GM19099 (cell line): ENCODE measurements at regions not wholly inside any gene's neighbourhood (a gene's known extent, or its start where the extent isn't known, plus 50 kb on each side); places are given as distances from the start of the nearest gene placed in this dataset.

Experiments
- POLR2A ChIP-seq: IDR thresholded peaks from 3 replicates; pipeline ENCODE4 v1.6.1; 2011; ENCODE audit warnings: low read depth; ENCODE audit not compliant: insufficient read length; ENCODE audit errors: extremely low read depth

GRCh38 chr10:62733654-62734293 is 70.7 kb upstream of the ADO start:
- TF ChIP-seq POLR2A: no peak

DNA sequence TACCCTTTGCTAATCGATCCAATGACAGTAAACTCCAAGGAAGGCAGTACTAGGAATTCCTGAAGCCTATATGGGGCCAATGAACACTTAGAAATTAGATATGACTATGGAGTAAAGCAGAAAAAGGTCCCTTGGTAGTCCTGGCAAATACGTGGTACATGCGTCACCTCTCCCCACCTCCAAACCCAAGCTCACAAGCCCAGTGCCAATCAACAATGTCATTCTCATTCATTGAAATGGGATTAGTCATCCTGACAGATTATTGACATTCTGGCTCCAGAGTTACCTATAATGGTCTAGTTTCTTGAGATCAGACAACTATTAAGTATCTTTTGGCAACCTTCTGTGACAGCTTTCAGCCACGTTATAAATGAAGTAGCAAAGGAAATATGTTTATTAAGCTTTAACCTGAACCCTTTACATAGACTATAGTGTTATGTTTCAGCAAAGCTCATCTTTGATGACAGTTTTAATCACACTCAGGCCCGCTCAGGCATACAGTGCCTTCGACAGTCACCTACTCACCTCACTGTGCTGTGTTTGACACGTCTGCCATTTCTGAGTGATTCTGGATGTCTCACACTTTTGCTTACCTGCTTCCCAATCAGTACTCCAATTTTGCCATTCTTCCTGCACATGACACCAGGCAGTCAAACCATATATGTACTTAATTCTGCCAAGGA is 69.6 kb upstream of the ADO start:
- TF ChIP-seq POLR2A: no peak

DNA sequence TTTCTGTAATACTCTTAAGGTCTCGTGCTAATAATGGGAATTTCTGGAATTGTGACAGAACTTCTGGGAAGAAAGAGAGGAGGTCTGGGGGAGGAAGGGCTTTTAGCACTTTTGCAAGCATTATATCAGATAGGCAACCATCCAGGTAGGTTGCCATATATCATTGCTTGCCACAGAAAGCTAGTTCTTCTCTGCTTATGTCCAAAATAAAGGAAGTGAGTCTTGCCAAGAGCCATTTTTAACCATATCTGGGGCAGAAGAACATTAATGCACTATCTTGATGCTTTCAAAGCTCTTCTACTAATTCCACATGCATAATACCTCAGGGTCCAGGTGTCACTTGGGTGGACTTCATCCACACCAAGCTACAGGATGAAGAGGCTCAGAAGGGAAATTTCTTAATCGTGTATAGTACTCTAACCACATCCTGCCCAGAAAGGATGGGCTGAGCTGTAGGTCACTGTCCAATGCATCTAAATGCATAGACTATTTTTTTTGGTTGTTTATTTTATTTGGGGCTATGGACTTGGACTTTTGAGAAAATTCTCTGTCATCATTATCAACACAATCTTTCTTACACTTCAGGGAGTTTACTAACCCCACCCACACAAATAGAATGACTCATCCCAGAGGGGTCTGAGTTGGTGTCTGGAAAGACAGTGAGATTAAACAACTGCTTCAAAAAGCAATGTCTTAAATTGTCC is 68.9 kb upstream of the ADO start:
- TF ChIP-seq POLR2A: no peak

DNA sequence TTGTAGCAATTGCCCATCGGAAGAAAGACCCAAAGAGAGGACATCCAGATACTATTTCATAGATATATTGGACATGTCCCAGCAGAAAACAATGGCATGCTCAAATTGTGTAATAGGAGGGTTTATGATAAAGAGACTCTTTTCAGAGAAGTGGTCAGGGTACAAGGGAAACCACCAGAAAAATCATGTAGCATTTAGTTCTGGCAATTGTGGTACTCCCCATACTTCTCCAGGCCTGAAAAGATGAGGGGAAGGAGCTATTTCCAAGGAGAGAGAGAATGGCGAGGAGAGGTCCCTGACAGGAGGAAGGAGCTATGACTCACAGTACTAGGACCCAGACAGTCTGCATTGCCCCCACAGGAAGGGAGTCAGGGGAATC is 68.4 kb upstream of the ADO start:
- no peak for TF ChIP-seq POLR2A

DNA sequence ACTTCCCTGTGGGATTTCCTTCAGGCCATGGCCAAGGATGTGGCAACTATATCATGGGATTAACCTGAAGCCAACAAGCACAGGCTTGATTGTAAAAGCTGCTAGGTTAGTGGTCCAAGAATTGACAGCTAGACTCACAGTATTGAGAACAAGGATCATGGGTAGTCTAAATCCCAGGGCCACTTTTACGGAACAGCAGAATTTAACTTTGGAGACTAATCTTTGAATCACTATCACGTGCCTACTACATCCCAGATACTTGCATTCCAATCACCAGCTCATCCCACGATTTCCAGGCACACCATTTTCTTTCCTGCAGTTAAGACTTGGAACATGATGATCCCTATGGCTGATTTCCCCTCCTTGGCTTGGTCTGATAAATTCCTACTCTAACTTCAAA is 65.6 kb upstream of the ADO start:
- TF ChIP-seq POLR2A: no peak

- no peak for TF ChIP-seq POLR2A
Observed at GRCh38 chr10:62740885-62741745, 63.4 kb upstream of the ADO start.

DNA sequence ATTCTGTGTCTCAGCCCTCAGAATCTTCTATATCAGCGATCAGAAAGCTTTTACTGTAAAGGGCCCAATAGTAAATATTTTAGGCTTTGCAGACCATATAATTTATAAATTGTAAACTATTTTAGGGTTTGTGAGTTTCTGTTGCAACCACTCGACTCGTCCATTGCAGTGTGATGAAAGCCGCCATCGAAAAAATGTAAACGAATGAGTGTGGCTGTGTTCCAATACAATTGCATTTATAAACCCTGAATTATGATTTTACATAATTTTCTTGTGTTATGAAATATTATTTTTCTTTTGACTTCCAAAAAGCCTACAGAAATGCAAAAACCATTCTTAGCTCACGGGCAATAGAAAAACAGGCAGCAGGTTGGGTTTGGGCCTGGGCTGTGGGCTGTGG is 62.5 kb upstream of the ADO start:
- no peak for TF ChIP-seq POLR2A

- TF ChIP-seq POLR2A: no peak
Observed at GRCh38 chr10:62742536-62743061, 61.9 kb upstream of the ADO start.

DNA sequence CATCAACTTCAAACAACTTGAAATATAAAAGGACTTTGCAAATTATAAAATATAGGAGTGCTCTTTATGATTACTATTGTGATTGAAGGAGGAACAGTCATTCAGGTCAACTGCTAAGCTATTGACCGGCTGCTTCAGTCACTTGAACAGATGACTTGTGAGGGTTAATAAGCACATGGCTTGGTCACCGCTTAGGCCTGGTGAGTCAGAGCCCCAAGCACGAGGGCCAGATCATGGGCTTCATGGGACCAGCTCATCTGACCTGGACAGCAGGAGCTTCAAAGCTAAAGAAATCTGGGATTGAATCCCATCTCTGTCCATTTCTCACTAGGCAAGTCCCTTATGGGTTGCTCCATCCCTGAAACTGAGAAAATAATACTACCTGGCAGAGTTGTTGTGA is 60.4 kb upstream of the ADO start:
- TF ChIP-seq POLR2A: no peak

- no peak for TF ChIP-seq POLR2A
Observed at GRCh38 chr10:62745581-62745980, 58.9 kb upstream of the ADO start.

- TF ChIP-seq POLR2A: no peak
Observed at GRCh38 chr10:62746951-62747729, 57.4 kb upstream of the ADO start.

- TF ChIP-seq POLR2A: no peak
Observed at GRCh38 chr10:62748386-62748785, 56.1 kb upstream of the ADO start.

DNA sequence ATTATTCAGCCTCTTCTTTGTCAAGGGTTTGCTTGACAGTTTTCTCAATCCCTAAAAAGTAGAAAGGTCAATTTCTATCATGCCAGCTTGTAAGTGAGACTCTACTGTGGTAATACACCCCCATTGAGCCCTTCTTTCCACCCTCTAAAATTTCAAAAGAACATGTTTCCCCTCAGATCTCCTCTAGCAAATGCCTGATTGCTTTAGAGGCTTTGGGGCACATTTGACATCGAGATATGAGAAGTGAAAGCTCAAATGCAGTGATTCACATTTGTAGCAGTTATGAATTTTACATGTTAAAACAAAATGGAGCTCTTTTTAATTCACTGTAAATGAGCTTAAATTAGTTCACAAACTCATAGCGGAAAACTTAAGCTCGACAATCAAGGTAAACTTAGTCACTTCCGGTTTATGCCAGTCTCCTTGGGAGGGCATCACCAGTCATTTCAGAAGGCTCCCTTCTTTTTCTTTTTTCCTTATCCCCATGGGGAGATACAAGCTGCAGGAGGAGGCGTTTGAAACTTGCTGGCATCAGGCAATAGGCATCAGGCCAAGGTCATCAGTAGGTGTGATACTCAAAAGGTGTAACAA is 55.3 kb upstream of the ADO start:
- no peak for TF ChIP-seq POLR2A
